Pulmonary artery endothelial cell (primary cell): ENCODE measurements at regions not wholly inside any gene's neighbourhood (a gene's known extent, or its start where the extent isn't known, plus 50 kb on each side); places are given as distances from the start of the nearest gene placed in this dataset.
A peak's percentile ranks its signal among the peaks of the same experiment; 100 is the strongest.
"Not testable (repeated sequence)": the region's sequence is repeated elsewhere in the genome, so short reads cannot be mapped to it uniquely, and the experiment has no call there.

Experiments
- DNase-seq: peaks from one replicate; pipeline ENCODE4 v3.0.0-alpha.2; 2011; ENCODE audit warnings: low read depth, low spot score

- no peak for DNase-seq
Measured at GRCh38 chr4:54403700-54404453, 174.8 kb downstream of the PDGFRA start.

DNA sequence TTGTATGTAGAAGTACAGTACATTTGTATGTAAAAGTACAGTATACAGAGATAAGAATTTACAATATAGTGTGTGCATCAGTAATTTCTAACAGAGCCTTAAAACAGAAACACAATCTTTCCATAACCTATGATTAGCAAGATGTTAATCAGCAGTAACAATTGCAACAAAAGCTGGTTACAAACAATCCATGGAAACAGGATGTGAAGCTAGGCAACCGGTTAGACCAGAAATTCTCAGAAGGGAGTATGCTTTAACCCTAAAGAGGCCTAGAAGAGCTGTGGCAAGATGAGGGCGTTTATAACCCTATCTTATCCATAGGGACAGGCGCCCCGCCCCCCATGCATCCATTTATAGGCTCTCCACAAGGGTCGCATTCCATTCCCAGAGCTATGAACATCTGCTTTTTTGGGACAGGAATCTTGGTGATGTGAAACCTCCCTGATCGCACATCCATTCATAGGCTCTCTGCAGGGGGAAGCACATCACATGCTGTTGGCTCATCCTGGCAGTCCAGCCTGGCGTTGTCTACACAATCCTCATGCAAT lies 180.3 kb downstream of the PDGFRA start:
- DNase-seq: not testable (repeated sequence)

DNA sequence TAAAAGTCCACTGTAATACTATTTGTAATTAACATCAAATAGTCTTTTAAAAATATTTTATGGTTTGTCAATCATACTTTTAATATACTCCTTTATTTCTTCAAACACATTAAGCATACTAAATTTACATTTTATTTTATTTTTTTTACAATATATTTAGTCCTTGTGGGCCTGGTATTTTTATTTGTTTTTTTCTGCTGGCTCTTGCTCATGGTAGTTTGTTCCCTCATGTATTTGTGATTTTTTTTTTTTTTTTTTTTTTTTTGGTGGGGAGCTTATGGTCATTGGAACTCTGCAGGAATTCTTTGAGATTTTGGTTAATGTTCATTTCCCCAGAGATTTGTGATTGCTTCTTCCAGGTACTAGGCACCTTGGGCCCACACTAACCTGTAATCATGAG lies 185.5 kb downstream of the PDGFRA start:
- DNase-seq: no peak

DNA sequence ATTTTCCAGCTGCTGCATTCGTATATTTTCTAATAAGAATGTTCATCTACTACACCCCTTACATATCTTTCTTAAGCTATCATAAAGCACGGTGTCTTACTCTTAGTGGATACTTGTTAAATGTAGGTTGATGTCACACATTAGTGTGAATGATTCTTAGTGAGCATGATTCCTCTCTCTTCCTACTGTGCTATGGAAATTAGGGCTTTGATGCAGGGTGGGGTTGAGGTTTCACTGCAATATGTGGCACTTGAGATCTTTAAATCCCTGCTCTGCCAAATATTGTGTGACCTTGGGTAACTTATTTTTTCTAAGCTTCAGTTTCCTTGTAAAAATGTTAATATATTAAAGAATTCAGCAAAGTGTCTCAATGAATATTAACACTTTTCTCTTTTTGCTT lies 188.4 kb downstream of the PDGFRA start:
- no peak for DNase-seq

- DNase-seq: no peak
Measured at GRCh38 chr4:54418468-54418867, 189.4 kb downstream of the PDGFRA start.

GRCh38 chr4:54423066-54423465 lies 194.0 kb downstream of the PDGFRA start:
- no peak for DNase-seq

DNA sequence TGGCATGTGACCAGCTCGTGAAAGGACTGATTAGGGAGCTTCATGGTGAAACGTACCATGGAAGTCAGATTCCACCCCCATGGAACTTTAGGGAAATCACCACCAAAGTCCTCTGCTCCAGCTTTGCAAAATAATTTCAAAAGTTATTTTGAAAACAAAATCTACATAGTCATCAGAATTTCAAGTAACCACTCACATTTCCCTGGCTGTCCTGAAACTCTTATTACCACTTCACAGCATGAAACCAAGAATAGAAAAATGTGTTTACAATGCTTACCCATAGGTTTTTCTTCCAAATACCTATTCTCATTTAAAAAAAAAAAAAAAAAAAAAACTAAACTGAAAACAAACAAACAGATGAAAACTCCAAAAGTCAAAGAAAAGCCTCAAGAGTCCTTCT lies 198.7 kb downstream of the PDGFRA start:
- no peak for DNase-seq

DNA sequence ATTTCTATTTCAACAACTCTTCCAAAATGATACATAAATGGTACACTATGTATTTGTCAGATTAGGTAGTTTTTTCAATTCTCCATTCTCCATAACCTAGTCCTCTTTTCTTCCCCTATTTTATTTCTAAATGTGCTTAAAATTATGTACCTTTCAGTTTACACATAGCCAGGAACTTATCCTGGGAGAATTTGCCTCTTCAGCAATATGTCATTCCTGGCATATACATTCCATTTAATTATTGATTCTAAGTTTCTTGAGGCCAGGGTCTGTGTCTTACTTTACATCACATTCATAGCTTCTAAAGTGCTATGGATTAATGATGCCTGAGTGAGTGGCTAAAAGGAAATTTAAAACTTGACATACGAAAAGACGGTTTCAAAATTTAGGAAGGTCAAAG lies 199.8 kb downstream of the PDGFRA start:
- no peak for DNase-seq

- no peak for DNase-seq
Measured at GRCh38 chr4:54433686-54434085, 204.6 kb downstream of the PDGFRA start.

- peak; percentile 49 for DNase-seq
Measured at GRCh38 chr4:54439831-54440243, 210.7 kb downstream of the PDGFRA start.

DNA sequence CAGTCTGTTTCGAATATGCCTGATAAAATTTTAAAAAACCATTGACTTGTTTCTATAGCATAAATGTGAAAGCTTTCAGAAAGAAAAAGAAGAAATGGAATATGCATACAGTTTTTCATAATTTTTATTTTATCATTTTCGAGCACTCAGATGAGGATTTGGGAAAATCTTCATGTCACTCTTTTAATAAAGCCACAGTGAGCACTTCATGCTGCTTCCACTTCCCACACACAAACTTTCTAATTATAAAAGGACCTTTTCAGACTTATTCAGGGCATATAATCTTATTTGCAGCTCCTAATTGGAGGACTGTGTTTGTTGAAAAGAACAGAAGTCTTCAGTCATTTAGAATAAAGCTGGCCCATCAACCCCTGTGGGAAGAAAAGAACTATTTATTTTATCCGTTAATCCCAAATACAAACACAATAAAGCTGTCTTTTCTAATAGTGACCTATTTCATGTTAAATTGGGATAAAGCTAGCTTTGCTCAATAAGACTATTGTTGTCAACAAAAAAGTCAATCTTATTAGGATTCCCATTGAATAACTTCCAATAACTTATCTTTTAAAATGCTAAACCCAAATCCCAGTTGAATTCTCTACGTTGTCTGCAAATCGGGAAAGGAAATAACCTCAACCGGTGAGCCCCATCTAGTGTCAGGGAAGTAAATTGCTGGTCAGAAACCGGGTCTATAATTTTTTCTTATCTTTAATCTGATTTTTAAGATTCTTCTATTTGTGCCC lies 211.5 kb downstream of the PDGFRA start:
- no peak for DNase-seq

DNA sequence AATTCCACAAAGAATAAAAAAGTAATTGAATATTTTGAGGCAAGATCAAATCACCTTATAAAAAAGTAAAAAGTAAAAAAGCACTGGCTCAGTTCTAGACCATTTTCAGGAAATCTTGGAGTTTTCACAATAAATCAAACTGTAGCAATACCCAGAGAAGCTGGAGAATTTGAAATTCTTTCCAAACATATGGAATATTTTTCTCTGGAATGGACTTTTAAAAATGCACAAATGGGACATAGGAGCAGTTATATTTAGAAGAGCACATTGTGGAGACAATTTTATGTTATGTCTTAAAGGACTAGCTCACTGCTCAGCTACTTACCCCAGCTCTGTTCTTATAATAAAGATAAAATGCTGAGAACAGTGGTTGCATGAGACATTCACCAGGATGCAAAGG lies 211.9 kb upstream of the KIT start:
- DNase-seq: no peak

GRCh38 chr4:54446581-54446980 lies 211.2 kb upstream of the KIT start:
- DNase-seq: no peak

DNA sequence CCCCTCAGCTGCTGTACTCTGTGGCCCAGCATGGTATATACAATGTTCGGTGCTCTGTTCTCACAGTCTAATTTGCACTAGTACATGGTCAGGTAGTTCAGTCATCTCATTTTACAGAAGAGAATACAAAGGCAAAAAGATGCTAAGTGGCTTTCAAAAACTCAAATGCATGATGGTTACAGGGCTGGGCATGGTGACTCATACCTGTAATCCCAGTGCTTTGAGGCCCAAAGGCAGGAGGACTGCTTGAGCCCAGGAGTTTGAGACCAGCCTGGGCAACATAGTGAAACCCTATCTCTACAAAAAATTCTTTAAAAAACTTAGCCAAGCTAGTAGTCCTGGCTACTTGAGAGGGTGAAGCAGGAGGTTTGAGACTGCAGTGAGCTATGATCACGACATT lies 210.5 kb upstream of the KIT start:
- DNase-seq: no peak

GRCh38 chr4:54449999-54450398 lies 207.8 kb upstream of the KIT start:
- DNase-seq: no peak

DNA sequence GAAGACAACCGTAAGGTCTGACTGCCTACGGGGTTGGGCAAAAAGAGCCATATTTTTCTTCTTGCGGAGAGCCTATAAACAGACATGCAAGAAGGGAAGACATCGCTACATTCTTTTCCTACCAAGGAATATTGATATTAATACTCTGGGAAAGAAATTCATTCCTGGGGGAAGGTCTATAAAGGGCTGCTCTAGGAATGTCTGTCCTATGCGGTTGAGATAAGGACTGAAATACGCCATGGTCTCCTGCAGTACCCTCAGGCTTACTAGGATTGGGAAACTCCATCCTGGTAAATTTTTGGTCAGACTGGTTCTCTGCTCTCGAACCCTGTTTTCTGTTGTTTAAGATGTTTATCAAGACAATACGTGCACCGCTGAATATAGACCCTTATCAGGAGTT lies 190.8 kb upstream of the KIT start:
- not testable (repeated sequence) for DNase-seq

DNA sequence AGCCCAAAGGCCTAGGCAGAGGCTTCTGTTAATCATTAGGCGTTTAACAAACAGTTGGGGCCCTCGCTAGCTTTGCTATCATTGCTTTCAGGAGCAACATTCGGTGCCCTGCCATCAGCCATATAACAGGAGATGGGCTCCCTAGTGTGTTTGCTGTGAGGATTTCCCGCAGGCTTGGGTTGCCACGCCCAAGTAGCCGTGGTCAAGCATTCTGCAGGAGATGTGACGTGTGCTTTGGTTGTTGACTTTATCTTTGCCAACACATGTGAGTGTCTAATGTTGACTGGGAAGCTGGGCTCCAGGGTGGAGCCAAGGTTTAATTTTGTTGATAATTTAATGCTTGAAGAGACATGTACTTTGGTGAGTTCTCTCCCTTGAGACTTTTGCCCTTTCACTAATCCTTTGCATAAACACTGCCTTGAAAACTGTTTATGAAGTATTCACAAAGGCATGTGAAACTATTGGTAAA lies 184.6 kb upstream of the KIT start:
- DNase-seq: no peak

DNA sequence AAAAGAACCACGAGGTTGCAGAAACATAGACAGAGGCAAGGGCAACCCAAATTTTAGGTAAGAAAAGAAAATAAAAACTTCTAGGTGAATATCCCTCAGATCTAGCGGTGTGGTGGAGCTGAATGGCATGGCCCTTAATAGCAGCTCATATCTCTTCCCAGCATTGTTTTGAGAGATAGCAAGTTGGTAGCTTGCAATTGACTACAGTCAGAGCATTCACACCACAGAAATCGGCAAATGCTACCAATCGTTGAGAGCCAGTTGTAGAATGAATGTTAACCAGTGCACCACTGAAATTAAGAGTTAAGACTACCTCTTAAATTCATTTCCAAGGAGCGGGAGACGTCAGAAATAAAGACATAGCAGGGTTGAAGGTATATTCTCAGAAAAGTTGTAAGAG lies 184.0 kb upstream of the KIT start:
- no peak for DNase-seq

DNA sequence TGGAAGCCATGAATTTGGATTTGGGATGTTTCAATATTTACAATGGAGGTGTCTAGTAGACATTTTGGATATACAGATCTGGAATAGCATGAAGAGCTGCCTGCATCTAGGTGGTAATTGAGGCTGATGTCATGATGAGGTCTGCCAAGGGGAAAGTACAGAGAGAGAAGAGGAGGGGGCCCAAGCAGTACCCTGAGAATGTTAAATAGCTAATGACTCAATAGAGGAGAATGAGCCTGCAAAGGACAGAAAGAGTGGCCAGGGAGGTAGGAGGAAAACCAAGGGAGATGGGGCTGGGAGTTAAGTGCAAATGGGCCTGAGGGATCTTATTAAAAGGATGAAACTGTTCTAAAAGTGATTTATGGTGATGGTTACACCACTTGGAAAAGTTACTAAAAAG lies 182.2 kb upstream of the KIT start:
- no peak for DNase-seq

DNA sequence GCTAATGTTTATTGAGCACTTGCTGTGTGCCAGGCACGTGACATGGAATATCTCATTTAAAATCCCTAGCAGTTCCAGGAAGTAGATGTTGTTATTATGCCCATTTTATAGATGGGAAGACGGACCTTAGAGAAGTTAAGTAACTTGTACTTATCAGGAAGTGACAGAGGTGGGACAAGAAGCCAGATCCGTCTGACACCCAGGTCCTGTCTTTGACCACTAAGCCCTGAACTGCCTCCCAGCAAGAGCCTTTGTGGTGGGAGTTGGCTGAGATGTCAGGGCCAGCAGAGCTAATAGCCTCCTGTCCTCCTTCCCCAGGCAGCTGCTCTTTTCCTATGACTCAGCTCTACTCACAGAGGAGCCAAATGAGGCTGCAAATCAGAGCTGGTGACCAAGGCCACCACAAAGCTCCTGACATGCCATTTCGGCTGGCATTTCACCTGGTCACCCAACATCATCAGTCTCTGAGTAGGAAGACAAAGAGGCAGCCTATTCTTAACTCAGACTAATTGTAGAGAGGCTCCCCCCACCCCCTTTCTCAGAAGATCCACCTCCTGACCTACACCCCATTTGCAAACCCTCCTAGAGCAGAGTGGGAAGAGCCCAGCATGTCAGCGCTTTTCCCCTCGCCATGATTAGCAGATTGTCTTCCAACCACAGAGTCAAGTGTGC lies 175.1 kb upstream of the KIT start:
- DNase-seq: no peak

- no peak for DNase-seq
Measured at GRCh38 chr4:54484383-54484782, 173.4 kb upstream of the KIT start.

GRCh38 chr4:54487491-54487890 lies 170.3 kb upstream of the KIT start:
- DNase-seq: no peak
